Right renal pelvis (tissue), 4 donors: ENCODE measurements at regions not wholly inside any gene's neighbourhood (a gene's known extent, or its start where the extent isn't known, plus 50 kb on each side); places are given as distances from the start of the nearest gene placed in this dataset.
"Not testable (repeated sequence)": the region's sequence is repeated elsewhere in the genome, so short reads cannot be mapped to it uniquely, and the experiment has no call there.

Source experiments
- DNase-seq, 4 donors: peaks; one replicate each; pipeline ENCODE4 v3.0.0-alpha.2; 2013; ENCODE audit warnings: low read depth in 4 of 4, low spot score in 3 of 4, missing footprints in 1 of 4

DNA sequence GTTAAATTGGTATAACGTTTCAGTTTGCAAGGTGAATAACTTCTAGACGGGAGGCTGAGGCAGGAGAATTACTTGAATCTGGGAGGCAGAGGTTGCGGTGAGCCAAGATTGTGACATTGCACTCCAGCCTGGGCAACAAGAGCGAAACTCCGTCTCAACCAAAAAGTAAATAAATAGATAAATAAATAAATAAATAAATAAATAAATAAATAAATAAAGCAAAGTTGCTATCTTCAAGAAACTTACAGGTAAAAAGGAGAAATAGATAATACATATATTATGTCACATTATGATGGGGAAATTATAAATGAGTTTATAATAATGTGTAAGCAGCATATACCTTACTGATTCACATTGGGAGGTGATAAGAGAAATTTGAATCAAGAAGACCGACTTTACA is 1966.0 kb downstream of the PCDH7 start:
- no peak for DNase-seq

DNA sequence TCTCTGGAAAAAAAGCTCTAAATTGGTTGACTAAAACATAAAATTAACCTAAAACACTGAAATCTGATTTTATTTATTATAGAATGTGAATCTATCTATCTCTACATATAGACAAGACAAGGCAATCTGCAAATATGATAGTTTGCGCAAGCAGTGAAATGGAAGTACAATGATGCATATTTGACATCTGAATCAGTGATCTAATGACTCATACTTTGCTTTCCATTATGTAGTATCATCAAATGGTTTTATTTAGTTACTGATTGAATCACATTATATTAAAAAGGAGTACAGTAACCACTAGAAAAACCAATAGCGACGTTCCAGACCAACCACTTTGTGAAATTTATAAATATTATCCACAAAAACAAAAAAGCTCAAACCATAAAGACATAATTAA is 1969.3 kb downstream of the PCDH7 start:
- no peak for DNase-seq

DNA sequence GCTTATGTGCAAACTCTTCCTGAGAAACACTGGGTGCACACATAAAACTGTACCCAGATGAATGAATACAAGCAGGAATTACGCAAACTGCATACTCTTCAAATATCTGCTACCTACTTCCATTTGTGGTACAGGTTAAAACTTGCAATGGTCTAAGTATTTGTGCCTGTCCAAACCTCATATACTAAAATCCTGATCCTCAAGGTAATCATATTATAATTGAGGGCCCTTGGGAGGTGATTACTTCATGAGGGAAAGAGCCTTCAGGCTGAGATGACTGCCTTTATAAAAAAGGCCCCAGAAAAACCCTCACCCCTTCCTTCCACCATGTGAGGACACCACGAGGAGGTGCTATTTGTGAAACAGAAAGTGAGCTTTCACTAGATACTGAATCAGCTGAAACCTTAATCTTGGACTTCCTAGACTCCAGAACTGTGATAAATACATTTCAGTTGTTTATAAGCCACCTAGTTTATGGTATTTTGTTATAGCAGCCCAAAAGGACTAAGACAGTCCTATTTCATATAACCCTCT is 1977.2 kb downstream of the PCDH7 start:
- DNase-seq: no peak

DNA sequence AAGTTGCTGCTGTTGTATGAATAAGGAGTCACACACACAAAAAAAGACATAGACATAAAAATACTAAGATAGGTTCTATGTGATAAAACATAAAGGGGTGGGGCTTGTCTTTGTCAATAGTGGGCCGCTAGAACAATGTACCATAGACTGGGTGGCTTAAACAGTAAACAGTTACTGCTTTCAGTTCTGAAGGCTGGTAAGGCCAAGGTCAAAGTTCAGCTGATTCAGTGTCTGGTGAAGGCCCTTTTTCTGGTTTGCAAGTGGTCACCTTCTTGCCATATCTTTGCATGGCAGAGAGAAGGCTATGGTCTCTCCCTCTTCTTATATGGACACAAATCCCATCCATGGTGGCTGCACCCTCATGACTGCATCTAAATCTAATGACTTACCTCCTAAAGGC is 1980.7 kb downstream of the PCDH7 start:
- no peak for DNase-seq

DNA sequence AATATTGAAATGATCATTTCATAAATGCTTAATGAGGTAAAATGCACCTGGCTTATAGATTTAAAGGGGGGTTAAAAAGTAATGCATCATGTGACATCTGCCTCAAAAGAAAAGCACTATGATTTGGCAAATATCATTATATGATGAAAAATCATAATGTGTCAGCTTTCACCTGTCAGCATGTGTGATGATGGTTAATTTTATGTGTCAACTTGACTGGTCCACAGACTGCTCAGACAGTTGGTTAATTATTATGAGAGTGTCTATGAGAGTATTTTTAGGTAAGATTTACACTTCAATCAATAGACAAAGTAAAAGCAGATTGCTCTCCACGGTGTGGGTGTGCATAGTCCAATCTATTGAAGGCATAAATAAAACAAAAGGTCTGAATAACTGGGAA is 1986.7 kb downstream of the PCDH7 start:
- DNase-seq: no peak

DNA sequence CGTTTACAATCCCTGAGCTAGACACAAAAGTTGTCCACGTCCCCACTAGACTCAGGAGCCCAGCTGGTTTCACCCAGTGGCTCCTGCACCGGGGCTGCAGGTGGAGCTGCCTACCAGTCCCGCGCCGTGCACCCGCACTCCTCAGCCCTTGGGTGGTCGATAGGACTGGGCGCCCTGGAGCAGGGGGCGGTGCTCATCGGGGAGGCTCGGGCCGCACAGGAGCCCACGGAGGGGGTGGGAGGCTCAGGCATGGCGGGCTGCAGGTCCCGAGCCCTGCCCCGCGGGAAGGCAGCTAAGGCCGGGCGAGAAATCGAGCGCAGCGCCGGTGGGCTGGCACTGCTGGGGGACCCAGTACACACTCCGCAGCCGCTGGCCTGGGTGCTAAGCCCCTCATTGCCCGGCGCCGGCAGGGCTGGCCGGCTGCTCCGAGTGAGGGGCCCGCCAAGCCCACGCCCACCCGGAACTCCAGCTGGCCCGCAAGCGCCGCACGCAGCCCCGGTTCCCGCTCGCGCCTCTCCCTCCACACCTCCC is 1996.0 kb downstream of the PCDH7 start:
- DNase-seq: not testable (repeated sequence)

DNA sequence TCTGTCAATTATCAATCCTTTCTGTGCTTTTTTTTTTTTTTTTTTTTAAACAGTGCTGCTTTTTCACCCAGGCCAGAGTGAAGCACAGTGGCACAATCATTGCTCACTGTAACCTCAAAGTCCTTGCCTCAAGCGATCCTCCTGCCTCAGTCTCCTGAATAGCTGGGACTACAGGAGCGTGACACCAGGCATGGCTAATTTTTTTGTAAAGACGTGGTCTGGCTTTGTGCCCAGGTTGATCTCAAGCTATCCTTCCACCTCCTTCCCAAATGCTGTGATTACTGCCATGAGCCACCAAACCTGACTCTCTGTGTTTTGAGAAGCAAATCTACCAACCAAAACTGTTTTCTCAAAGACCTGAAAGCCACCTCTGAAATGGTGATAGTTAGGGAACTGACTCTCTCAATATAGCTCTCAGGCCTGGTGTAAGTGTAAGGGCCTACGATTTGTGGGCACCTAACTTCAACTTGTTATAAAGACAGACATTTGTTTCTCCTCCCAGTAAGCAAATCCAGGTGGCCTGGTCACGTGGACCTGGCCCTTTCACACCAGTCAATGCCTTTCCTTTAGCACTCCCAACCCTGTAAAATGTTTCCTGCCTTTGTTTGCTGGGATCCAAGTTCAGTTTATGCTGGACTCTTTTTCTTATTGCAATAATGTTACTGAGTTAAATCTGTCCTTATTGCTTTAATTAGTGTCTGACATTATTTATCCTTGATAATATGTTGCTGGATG is 2015.9 kb downstream of the PCDH7 start:
- no peak for DNase-seq

DNA sequence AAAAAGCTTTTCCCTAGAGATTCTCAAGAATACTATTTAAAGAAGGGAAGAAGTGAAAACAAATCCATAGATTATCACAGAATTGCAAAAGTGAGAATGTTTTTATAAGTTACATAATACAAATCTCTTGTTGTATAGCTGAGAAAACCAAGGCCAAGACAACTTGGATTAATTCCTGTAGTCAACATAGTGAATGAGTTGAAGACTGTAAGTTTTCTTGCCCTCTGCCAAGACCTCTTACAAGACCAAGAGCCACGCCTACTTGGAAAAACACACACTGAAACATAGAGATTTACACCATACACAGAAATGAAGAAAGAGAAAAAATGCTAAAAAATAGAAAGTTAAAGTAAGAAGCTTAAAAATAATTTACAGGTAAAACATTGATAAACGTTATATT is 2024.0 kb downstream of the PCDH7 start:
- no peak for DNase-seq

DNA sequence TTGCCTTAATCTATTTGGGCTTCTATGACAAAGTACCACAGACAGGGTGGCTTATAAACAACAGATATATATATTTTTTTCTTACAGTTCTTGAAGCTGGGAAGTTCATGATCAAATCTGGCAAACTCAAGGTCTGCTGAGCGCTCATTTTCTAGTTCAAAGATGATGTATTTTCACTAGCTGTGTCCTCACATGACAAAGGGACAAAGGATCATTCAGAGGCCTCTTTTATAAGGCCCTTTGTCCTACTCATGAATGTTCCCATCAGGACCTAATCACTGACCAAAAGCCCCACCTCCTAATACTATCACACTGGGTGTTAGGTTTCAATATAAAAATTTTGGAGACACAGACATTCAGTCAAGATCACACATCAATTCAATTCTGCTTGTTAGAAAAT is 2025.2 kb downstream of the PCDH7 start:
- DNase-seq: no peak

DNA sequence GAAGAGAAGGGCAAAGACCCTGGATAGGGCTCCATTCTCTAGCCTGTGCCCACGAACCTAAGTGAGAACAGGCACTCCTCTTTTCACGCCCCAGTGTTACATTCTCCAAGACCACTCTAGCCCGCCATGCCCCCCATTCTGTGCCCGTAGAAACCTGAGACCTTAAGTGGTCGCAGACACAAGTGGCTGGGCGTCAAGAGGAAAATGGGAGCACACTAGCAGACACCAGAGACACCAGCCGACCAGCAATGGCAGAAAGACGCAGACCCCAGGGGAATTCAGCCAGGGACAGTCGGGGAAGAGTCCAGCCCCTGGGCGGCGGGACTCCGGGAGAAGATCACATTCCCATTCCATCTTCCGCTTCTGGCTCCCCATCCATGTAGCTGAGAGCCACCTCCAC is 2027.9 kb downstream of the PCDH7 start:
- no peak for DNase-seq

DNA sequence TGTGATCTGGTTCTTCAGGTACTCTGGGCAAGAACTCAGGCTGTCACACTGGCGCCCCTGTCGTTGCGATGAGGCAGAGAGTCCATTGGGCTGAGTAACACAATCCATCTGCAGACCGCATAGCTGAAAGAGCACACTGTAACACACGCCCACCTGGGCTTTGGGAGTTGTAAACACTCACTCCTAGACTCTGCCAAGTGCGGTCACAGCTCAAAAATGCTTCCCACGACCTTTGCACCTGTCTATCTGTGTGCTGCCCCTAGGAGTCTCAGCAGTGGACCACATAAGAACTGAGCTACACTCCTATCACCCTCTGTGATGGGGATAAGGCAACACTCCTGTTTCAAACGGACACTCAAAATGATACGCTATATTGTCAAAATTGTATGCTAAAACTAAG is 2028.3 kb downstream of the PCDH7 start:
- no peak for DNase-seq

DNA sequence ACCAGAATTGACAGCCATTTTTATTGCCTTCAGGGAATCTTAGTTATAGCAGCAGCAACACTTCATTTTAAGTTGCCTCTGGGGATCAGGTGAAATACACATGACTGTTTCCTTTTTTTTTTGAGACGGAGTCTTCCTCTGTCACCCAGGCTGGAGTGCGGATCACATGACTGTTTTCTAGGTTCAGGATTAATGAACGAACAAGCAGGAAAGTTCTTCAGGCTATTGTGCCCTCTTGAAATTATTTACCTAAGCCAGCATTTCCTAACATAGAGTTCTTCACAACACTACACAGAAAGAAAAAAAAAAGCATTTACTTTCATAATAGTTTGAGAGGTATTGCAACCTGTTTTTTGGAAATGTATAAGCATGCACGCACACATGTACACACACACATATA is 2032.8 kb downstream of the PCDH7 start:
- no peak for DNase-seq

DNA sequence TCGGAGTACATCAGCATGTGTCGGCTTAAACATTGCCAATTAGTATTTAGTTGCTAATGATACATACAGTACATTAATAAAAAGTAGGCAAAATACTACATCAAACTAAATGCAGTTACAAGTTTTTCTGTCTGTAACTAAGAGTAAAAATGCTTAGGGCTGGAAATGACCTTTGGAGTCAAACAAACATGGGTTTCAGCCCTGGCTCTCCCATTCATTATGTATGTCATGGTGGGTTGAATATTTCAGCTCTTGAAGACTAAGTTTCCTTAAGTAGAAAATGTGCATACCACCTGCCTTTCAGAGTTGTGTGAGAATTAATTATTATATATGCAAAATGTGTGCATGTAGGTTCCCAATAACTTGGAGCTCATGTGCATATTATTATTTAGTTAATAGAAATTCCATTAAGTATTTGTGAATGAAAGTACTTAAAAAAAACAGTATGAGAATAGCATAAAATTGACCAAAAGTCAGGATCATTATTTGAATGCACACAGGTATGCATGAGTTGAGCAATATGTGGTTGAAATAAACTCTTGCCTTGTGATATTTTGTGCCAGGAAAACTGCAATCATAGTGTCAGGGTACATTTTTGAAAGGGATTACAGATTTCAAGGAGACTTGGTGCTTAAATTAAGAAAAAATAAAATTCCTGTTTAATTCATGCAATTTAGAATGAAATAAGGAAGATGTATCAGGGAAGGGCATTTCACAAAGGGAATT is 2048.7 kb downstream of the PCDH7 start:
- DNase-seq: no peak

DNA sequence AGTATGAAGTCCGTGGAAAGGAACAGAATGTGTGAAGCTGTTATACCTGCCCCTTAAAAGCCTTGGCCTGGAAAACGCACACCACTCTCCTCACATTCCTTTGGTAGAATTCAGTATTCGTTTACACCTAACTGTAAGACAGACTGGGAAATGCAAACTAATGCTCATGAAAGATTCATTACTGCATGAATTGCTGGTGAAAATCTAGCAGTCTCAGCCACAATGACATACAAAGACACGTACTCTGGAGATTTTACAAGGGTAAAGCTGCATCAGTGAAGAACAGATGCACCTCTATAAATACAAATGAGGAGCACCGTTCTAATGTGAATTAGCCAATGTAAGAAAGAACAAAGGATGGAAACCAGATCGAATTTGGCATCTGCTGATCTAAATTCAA is 2051.3 kb downstream of the PCDH7 start:
- no peak for DNase-seq

DNA sequence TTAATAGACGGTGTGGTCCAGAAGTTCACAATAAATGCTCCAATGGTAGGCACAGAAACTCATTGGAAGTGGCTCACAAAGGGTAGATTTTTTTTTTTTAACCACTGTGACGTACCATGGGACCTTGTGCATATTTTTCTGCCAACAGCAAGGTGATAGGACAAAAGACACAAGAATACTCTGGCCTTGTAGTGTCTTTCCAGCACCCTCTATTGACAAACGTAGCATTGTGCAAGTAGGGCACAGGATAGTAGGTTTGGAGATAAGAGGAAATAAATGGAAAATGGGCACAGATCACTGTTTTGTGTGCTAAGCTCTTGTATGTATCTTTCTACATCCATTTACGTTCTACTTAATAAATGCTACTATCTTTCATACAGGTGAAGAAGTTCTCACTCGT is 2054.9 kb downstream of the PCDH7 start:
- no peak for DNase-seq

DNA sequence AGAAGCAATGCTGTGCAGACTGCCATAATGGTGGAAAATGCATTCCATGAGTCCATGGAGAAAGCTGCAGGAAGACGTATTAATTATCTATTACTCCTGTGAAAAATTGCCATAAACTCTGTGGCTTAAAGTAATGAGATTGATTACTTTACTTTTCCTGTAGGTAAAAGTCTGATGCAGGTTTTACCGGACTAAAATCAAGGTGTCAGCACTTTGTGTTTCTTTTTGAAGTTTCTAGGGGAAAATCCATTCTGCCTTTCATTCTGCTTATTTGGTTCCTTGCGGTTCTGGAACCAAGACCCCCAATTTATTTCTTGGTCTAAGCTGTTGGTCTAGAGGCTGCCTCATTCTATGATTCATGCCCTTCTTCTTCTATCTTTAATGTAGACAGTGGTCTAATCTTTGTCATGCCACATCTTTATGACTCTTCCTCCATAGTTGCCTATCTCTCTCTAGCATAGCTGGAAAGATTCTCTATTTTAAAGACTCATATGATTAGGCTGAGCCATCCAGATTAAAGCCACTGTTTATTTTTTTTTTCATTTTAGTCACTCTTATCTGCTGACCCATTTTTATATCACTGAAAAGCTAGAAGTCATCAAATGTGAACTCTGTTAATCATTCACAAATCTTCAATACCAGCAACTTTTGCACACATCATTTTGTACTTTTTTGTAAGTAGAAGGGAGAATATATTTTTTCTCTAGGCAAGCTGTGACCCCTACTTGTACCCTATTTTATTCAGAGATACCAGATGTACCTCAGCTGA is 2056.4 kb downstream of the PCDH7 start:
- no peak for DNase-seq

DNA sequence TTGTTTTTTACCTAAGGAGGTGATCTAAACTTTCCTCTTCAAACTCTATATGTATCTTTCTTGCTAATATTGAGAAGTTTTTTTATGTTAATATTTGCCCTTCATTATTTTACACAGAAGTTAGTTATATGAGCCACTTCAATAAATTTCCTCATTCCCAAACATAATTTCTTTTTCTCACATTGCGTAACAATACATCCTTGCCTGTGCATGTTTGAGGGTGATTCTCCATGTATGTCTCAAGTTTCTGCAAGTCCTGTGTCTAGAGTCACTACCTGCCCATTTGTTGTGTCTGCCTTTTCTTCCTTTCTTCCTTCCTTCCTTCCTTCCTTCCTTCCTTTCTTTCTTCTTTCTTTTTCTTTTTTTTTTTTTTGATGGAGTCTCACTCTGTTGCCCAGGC is 2057.9 kb downstream of the PCDH7 start:
- DNase-seq: no peak

DNA sequence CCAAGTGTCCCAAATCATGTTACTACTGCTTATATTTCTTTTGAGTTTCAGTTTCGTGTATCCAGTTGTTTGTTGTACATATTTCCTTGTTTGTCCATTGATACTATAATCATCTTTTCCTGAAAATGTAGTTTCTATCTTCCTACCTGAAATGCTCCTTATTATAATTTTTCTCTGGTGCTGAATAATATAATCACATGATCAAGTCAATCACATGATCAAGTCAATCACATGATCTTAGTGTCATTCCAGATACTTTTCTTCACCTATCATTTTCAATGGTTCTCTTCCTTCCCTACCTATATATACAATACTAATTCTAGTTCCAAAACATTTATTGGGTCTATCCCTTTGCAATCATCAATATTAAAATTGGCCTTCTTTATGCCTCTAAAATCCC is 2058.8 kb downstream of the PCDH7 start:
- DNase-seq: no peak

DNA sequence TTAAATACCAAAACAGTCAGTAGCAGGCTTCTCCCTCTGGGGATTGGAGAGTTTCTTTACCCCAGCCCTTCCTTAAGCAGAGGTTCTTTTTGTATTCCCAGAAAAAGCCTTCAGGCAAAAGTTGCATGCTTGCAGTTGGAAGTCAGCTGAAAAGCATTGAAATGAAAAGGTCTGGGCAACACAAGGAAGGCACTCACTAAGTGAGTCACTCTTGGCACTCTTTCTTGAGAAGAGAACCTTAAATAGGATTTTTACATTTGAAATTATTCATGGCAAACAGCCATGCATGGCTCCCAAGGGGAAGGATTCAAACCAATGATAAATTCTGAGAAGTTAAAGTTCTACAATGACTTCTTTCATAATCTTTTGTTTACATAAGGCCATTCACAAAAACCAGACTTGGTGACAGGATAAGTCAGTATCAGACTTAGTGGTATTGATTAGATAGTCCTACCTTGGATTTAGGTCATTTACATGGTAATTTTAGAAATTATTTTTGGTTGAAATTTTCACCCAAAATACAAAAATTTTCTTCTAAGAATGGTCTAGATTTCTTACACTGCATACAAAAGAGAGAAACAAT is 2068.9 kb downstream of the PCDH7 start:
- DNase-seq: no peak

DNA sequence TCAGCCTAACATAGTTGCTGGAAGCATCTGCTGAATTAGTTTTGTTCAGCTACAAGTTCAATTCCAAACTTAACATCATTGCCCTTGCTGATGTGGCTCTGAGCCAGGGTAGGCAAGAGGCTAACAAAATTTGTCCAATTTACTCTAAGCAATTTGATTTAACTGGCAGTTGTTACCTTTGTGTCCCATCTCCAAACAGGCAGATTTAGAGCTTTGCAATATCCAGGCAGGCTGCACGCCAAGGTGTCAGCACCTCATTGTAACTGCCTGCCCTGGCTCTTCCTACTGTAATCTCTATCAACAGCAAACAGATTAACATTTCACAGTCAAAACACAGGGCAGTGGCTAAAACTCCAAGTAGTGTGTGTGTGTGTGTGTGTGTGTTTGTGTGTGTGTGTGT is 2070.6 kb downstream of the PCDH7 start:
- DNase-seq: no peak
